LHCN-M2 (cell line): ENCODE measurements at regions not wholly inside any gene's neighbourhood (a gene's known extent, or its start where the extent isn't known, plus 50 kb on each side); places are given as distances from the start of the nearest gene placed in this dataset.

ENCODE experiments used
- DNase-seq: peaks from one replicate; pipeline ENCODE4 v3.0.0-alpha.2; 2012; ENCODE audit warnings: low read depth

- no peak for DNase-seq
These were observed 143.6 kb upstream of the AGAP1 start for GRCh38 chr2:235350234-235350633.

DNA sequence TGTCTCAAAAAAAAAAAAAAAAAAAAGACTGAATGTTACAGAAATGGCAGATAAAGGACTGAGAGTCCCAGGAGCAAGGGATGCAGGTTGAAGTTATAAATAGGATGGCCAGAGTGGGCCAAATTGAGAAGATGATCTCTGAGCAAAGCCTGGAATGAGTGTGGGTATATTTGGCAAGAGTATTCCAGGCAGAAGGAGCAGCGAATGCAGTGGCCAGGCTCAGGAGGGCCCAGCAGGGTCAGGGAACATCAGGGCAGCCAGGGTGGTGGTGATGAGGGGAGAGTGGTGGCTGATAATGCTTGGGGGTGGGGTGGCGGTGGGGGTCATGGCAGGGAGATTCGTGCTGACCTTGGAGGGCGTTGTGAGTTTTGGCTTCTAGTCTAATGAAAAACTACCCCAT is 141.3 kb upstream of the AGAP1 start:
- DNase-seq, result no peak

DNA sequence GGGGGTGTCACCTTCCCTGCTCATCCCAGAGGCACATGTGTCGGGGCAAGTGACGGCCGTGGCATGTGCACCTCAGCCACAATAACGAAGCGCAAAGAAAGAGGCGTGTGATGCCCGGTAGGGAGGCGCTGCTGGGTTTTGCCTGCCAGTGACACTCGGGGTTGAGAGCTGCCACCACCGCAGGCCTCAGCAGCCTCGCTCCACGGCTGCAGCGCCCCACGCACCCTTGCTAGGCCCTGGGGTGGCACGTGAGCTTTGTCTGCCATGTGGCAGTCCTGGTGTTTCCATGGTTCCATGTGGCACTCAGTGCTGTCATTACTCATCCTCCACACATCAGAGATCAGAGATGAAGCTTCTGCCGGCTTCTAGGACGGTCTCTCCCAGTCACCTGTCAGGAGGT is 136.0 kb upstream of the AGAP1 start:
- DNase-seq, result no peak

- peak; percentile 18 for DNase-seq
These were observed 134.8 kb upstream of the AGAP1 start for GRCh38 chr2:235358981-235359471.

DNA sequence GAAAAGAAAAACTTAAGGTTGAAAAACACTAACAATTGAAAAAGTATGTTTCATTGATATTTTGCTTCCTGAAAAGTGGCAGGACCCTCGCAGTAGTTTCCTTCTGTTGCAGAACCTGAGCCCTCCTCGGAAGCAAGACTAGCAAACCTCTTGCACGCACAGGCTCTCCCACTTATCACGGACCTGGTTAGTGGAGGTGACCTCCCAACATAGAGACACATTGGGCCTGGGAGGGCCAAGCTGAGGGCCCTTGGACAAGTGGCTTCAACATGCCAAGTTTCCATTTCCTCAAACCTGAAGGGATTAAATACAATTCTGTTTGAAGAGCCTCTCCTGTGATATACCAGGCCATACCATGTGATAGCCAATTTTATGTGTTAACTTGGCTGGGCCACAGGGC is 133.4 kb upstream of the AGAP1 start:
- DNase-seq, result no peak

- no peak for DNase-seq
These were observed 128.1 kb upstream of the AGAP1 start for GRCh38 chr2:235365743-235366142.

DNA sequence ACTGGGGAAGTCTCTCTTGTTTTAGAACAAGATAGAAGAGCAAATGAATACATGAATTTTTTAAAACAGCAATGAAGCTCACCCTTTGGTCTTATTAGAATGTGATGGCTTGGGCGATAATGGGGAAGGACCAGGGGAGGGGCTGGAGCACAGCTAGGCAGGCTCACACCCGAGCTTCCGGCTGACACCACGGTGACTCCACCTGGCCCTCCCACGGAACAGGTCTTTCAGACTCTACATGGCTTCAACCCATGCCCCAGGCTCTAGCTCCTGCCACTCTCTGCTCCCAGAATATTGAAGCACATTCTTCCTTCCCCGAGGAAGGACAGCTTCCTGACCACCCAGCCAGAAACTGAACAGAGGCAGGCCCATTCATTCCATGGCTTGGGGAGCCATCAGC is 127.5 kb upstream of the AGAP1 start:
- no peak for DNase-seq

GRCh38 chr2:235366807-235367206 is 127.0 kb upstream of the AGAP1 start:
- DNase-seq, result no peak

DNA sequence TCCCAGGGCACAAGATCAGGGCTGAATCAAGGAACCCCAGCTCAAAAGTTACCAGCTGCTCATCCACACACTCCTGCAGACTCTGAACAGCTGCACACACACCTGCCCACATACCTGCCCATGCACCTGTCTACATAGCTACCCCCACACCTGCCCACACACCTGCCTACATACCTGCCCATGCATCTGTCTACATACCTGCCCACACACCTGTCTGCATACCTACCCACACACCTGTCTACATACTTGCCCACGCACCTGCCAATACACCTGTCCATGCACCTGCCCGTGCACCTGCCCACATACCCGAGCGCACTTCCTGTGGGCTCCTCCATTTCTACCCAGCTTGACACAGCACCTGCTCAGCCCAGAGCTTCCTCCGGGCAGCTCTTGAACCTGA is 122.8 kb upstream of the AGAP1 start:
- DNase-seq, result no peak

DNA sequence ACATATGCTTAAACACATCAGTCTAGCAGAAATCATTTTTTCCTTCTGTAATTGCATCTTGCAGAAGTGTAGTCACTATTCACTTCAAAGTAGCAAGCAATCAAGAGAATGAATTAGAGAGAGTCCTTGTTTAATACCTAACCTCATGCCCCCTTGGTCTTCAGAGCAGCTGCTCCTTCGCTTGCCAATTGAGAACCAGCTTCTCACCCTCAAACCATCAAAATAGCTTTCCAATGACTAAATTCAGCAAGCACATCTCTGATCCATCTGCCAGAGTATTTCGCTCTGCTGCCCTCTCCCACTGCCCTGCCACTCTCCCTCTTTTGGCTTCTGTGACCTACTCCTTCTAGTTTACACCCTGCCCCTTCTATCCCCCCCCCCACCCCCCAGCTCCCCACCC is 120.7 kb upstream of the AGAP1 start:
- peak; percentile 61 for DNase-seq

DNA sequence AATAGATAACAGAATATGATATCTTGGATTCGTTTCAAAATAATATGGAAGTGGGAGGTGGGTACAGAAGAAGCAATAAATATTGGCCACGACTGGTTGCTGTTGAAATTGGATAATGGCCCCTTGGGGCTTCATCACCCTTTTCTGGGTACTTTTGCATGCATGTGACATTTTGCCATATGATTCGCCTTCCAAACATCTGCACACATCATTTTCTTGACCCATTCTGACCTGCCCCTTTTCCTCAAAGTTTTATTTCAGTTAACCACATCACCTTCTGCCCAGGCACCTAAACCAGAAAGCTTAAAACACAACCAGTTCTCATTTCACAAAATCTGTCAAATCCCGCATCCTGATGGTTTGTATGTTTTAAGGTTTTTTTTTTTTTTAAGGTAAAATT is 116.7 kb upstream of the AGAP1 start:
- no peak for DNase-seq

GRCh38 chr2:235378246-235378645 is 115.6 kb upstream of the AGAP1 start:
- no peak for DNase-seq

GRCh38 chr2:235378944-235379343 is 114.9 kb upstream of the AGAP1 start:
- no peak for DNase-seq

DNA sequence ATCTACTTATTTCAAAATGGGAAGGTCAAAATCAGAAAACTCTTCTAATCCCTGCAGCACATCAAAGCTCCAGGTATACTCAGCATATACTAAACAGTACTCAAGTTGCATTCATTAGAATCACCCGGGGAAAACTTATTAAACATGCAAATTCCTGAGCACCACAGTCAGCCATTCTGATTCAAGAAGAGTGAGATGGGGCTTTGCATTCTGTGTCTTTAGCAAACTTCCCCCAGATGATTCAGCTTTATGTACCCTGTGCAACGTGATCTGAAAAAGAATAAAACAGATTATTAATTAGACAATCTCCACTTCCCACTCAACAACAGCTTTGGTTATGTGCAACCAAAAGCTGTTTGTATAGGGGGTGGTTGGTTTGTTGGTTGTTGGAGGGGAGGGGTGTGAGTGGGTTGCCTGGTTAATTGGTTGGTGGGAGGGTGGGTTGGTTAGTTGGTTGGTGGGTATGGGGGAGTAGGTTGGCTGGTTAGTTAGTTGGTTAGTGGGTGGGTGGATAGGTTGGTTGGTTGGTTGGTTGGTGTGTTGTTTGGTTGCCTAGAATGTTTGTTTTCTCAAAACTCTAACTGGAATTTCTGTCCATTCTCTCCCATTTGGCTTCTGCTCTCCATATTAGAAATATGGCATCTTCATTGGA is 112.5 kb upstream of the AGAP1 start:
- DNase-seq, result no peak

DNA sequence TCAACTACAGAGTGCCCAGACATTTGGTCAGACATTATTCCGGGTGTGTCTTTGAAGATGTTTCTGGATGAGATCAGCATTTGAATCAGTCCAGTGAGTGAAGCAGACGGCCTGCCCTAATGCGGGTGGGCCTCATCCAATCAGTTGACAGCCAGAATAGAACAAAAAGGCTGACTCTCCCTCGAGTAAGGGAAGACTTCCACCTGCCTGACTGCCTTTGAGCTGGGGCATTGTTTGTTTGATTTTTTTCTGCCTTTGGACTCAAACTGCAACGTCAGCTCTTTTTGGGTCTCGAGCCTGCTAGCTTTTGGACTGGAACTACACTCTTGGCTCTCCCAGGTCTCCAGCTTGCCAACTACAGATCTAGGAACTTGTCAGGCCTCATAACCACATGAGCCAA is 111.7 kb upstream of the AGAP1 start:
- DNase-seq, result no peak

DNA sequence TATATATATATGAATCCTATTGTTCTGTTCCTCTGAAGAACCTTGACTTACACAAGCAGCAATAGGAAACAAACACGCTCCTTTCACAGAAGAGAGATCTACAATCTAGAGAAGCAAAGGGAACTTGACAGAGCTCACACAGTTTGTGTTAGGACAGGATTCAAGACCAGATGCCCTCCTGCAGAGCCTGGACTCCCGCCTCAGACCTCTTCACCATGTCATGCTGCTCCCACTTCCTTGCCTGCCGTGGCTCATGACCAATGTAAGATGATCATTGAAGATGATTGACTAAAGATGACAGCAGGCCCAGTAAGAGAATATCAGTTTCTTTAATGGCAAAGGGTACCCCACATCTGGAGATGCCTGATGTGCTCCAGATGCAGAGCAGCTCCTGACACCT is 111.2 kb upstream of the AGAP1 start:
- no peak for DNase-seq

DNA sequence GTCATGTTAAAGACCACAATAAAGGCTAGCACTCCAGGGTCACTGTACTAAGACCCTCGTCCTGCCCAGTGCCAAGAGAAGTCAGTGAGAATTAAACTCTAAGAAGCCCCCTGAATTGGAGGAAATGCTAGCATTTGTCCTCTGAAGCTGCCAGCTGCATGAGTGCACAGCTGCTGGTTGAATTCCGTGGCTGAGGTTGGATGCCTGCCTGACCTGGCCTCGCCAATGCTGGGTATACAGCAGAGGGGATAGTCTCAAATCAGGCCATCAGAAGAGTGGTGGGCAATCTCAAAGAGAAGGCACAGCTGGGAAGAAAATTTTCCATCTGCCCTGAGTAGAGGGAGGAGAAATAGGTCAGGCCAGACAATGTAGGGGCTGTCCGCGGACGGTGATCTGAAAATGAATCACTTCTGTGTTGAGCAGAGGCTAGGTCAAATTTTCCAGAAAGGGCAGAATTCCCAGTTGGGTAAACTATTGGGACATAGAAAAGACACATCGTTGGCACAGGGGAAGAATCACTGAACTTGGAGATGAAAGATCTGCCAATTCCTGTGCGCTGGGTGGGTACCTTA is 110.5 kb upstream of the AGAP1 start:
- DNase-seq, result peak; percentile 9

DNA sequence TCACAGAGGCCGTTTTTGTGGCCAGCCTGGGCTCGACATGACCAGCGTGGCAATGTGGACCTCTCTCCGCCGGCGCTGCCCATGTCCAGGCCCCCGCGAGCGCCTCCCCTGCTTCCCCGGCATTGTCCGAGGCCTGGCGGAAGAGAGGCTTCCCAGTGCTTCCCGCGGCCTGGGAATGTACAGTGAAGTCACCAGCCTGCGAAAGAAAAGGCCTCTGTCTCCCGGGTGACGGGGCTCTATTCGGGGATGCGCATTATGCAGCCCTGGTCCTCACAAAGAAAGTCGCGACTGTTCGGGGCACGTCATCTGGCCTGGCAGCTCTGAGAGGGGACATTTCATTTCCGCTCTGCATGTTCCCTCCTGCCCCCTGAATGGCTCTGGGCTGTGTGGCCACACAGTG is 109.2 kb upstream of the AGAP1 start:
- DNase-seq, result no peak

DNA sequence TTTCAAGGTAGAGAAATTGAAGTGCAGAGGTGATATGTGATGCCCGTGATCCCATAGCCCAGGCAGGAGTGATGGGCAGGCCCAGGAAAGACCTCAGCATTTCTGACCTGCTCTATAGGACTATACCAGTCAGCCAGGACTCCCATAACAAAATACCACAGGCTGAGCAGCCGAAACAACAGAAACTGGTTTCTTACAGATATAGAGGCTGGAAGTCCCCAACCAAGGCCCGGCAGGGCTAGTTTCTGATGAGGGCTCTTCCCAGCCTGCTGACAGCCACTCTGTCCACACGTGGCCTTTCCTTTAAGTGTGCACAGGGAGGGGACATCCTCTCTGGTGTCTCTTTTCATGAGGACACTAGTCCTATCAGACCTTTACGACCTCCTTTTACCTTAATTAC is 104.2 kb upstream of the AGAP1 start:
- DNase-seq, result no peak

GRCh38 chr2:235390108-235390815 is 103.6 kb upstream of the AGAP1 start:
- DNase-seq, result peak; percentile 75

DNA sequence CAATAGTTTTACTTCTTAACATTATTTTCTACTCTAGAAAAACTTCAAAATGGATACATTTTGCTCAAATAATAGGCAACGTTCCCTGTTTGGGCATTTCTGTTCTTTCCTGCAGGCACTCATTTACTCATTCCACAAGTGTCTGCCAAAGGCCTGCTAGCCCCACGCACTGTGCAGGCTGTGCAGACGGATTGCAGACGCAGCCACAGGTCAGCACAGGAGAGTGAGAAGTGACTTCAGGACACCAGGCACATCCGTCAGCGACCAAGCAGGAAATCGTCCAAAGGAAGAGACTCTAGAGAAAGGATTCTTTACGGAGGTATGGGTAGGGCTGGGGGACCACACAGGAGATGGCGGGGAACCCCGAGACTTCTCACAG is 103.0 kb upstream of the AGAP1 start:
- DNase-seq, result no peak

- no peak for DNase-seq
These were observed 101.8 kb upstream of the AGAP1 start for GRCh38 chr2:235391921-235392615.
